H1 (cell line): ENCODE measurements at regions not wholly inside any gene's neighbourhood (a gene's known extent, or its start where the extent isn't known, plus 50 kb on each side); places are given as distances from the start of the nearest gene placed in this dataset.

Experiments
- ASH2L ChIP-seq: fragments of 200-600, 300-600 bp; sonication (generic); IDR thresholded peaks from one replicate; pipeline ENCODE4 v1.7.1; 2017; ENCODE audit warnings: low read length
- CREB1 ChIP-seq: IDR thresholded peaks from 2 replicates; pipeline ENCODE4 v1.6.1; 2012; ENCODE audit warnings: inconsistent platforms
- CTCF ChIP-seq, 3 experiments: IDR thresholded peaks; 1 replicate in 2 of 3; 2 replicates in 1 of 3; pipeline versions ENCODE4 v1.5.1 to v1.6.1; 2011; ENCODE audit warnings: low read length in 3 of 3, mild to moderate bottlenecking in 3 of 3, inconsistent platforms in 2 of 3, low read depth in 1 of 3, moderate library complexity in 1 of 3; ENCODE audit not compliant: insufficient read depth in 1 of 3; ENCODE audit errors: control extremely low read depth in 1 of 3
- EP300 ChIP-seq, 2 experiments: IDR thresholded peaks; 1 replicate in 1 of 2; 2 replicates in 1 of 2; pipeline ENCODE4 v1.6.1; 2011 to 2012; ENCODE audit warnings: low read depth in 2 of 2, low read length in 2 of 2, mild to moderate bottlenecking in 2 of 2, borderline replicate concordance in 1 of 2, inconsistent platforms in 1 of 2, moderate library complexity in 1 of 2
- EZH2 ChIP-seq: fragments of 200-600 bp; sonication (generic); IDR thresholded peaks from 2 replicates; pipeline ENCODE4 v1.7.1; 2012; ENCODE audit warnings: low read depth, mild to moderate bottlenecking, moderate library complexity, low read length, inconsistent platforms; ENCODE audit not compliant: severe bottlenecking
- RFX5 ChIP-seq: IDR thresholded peaks from 2 replicates; pipeline ENCODE4 v1.6.1; 2011; ENCODE audit warnings: low read depth, low read length, improper control_type of control experiment, borderline replicate concordance
- SP2 ChIP-seq: IDR thresholded peaks from 2 replicates; pipeline ENCODE4 v1.6.1; 2012; ENCODE audit warnings: mild to moderate bottlenecking, low read length, inconsistent platforms
- TEAD4 ChIP-seq: IDR thresholded peaks from 2 replicates; pipeline ENCODE4 v1.6.1; 2012; ENCODE audit warnings: low read depth, low read length, inconsistent platforms, mixed read lengths

- TF ChIP-seq RFX5, result no peak
- no peak for TF ChIP-seq CTCF (IDR thresholded peaks at IDR 0.05; ENCODE audit: control extremely low read depth in 1 of 3, insufficient read depth in 1 of 3, low read depth in 1 of 3, low read length in 3 of 3)
- no peak for TF ChIP-seq SP2
- TF ChIP-seq EP300 (IDR thresholded peaks at IDR 0.05; ENCODE audit: borderline replicate concordance in 1 of 2, low read depth in 2 of 2, low read length in 2 of 2), result no peak
- TF ChIP-seq ASH2L, result no peak
- TF ChIP-seq TEAD4, result no peak
- no peak for TF ChIP-seq CREB1
- no peak for TF ChIP-seq EZH2
These were observed 649.5 kb upstream of the CCDC179 start for GRCh38 chr11:23509821-23510220.
